IMR-90 (cell line): ENCODE measurements at regions not wholly inside any gene's neighbourhood (a gene's known extent, or its start where the extent isn't known, plus 50 kb on each side); places are given as distances from the start of the nearest gene placed in this dataset.

Source experiments
- ATAC-seq: fragments of 200-7000 bp; cut with Tn5 transposase; 2 replicates; pipeline ENCODE4 v1.9.1; 2020; ENCODE audit warnings: low read depth, mild to moderate bottlenecking, moderate library complexity
- BruUV-seq: library from RNA; stranded (reverse); fragments of 400-500 nt; replicated peaks from 2 replicates; lab custom pipeline; 2021; lab: Mats Ljungman, UMichigan
- CTCF ChIA-PET: fragments of 300-600 bp; formaldehyde crosslinking; extraction: SDS; loops from one replicate; lab custom pipeline; 2021; ENCODE audit warnings: antibody characterized with exemption; lab: Yijun Ruan, JAX
- POLR2A ChIA-PET: fragments of 300-600 bp; sonication (Branson Sonifier 250); formaldehyde crosslinking; loops from one replicate; lab custom pipeline; 2022; ENCODE audit warnings: antibody characterized with exemption; ENCODE audit not compliant: unreplicated experiment; lab: Charles Lee
- DNase-seq: peaks from one replicate; pipeline ENCODE4 v3.0.0; 2013
- H2AFZ ChIP-seq: replicated peaks from 2 replicates; pipeline ENCODE3; 2013; ENCODE audit warnings: low read length, mild to moderate bottlenecking; ENCODE audit not compliant: poor library complexity
- H2AK5ac ChIP-seq: 2 replicates; pipeline ENCODE4 v1.6.1; 2013; ENCODE audit warnings: low read depth, low read length, inconsistent platforms
- H2AK9ac ChIP-seq: replicated peaks from 2 replicates; pipeline ENCODE3; 2013; ENCODE audit warnings: mild to moderate bottlenecking, low read depth, low read length, moderate library complexity; ENCODE audit not compliant: poor library complexity
- H2BK120ac ChIP-seq: 2 replicates; pipeline ENCODE4 v1.6.1; 2013; ENCODE audit warnings: low read depth, low read length, inconsistent platforms
- H2BK15ac ChIP-seq: 3 replicates; pipeline ENCODE4 v1.6.1; 2013; ENCODE audit warnings: low read depth, low read length, inconsistent platforms
- H2BK20ac ChIP-seq: 2 replicates; pipeline ENCODE4 v1.6.1; 2013; ENCODE audit warnings: low read depth, mild to moderate bottlenecking, inconsistent platforms, low read length, moderate library complexity
- H2BK5ac ChIP-seq: 2 replicates; pipeline ENCODE4 v1.6.1; 2013; ENCODE audit warnings: mild to moderate bottlenecking, low read depth, low read length, inconsistent platforms; ENCODE audit not compliant: poor library complexity, severe bottlenecking
- H3K14ac ChIP-seq: replicated peaks from 2 replicates; pipeline ENCODE4 v1.6.1; 2013; ENCODE audit warnings: low read depth, low read length, inconsistent platforms
- H3K18ac ChIP-seq: 2 replicates; pipeline ENCODE4 v1.6.1; 2013; ENCODE audit warnings: low read depth, low read length, control low read depth
- H3K23ac ChIP-seq: 2 replicates; pipeline ENCODE4 v1.6.1; 2013; ENCODE audit warnings: low read depth, low read length, inconsistent platforms
- H3K27ac ChIP-seq: 2 replicates; pipeline ENCODE4 v1.5.1; 2013; ENCODE audit warnings: mild to moderate bottlenecking, control low read depth, low read length; ENCODE audit not compliant: insufficient read depth
- H3K27me3 ChIP-seq: 2 replicates; pipeline ENCODE4 v1.6.1; 2013; ENCODE audit warnings: low read length; ENCODE audit not compliant: control insufficient read depth, insufficient read depth
- H3K36me3 ChIP-seq: 2 replicates; pipeline ENCODE4 v1.6.1; 2013; ENCODE audit warnings: low read length, mixed read lengths; ENCODE audit not compliant: control insufficient read depth, insufficient read depth
- H3K4ac ChIP-seq: 2 replicates; pipeline ENCODE4 v1.6.1; 2013; ENCODE audit warnings: low read depth, low read length, inconsistent platforms
- H3K4me1 ChIP-seq: 2 replicates; pipeline ENCODE4 v1.6.1; 2013; ENCODE audit warnings: low read length, mixed read lengths; ENCODE audit not compliant: control insufficient read depth, insufficient read depth
- H3K4me2 ChIP-seq: 2 replicates; pipeline ENCODE4 v1.6.1; 2013; ENCODE audit warnings: low read depth, mild to moderate bottlenecking, control low read depth, low read length, moderate library complexity
- H3K4me3 ChIP-seq: 2 replicates; pipeline ENCODE4 v1.5.1; 2013; ENCODE audit warnings: low read depth, mild to moderate bottlenecking, control low read depth, low read length, moderate library complexity; ENCODE audit not compliant: insufficient read depth
- H3K56ac ChIP-seq: 2 replicates; pipeline ENCODE4 v1.6.1; 2013; ENCODE audit warnings: low read length, inconsistent platforms; ENCODE audit not compliant: insufficient read depth; ENCODE audit errors: extremely low read depth
- H3K79me1 ChIP-seq, 2 experiments: 2 replicates each; pipeline ENCODE4 v1.6.1; 2013; ENCODE audit warnings: low read length in 2 of 2, inconsistent platforms in 1 of 2, low read depth in 1 of 2
- H3K9ac ChIP-seq: 2 replicates; pipeline ENCODE4 v1.6.1; 2013; ENCODE audit warnings: low read depth, low read length, control low read depth
- H3K9me1 ChIP-seq: 2 replicates; pipeline ENCODE4 v1.6.1; 2013; ENCODE audit warnings: low read length, inconsistent platforms; ENCODE audit not compliant: insufficient read depth
- H3K9me3 ChIP-seq: 2 replicates; pipeline ENCODE4 v1.6.1; 2013; ENCODE audit warnings: low read length; ENCODE audit not compliant: control insufficient read depth, insufficient read depth
- H4K20me1 ChIP-seq: 2 replicates; pipeline ENCODE4 v1.6.1; 2013; ENCODE audit warnings: low read length, inconsistent platforms; ENCODE audit not compliant: insufficient read depth
- H4K5ac ChIP-seq: 2 replicates; pipeline ENCODE4 v1.6.1; 2013; ENCODE audit warnings: mild to moderate bottlenecking, low read depth, low read length, control low read depth
- H4K8ac ChIP-seq, 2 experiments: 2 replicates each; pipeline ENCODE4 v1.6.1; 2013; ENCODE audit warnings: low read depth in 2 of 2, low read length in 2 of 2, control low read depth in 1 of 2, inconsistent platforms in 1 of 2
- H4K91ac ChIP-seq: 2 replicates; pipeline ENCODE4 v1.6.1; 2013; ENCODE audit warnings: low read depth, low read length, inconsistent platforms; ENCODE audit not compliant: insufficient read depth
- BHLHE40 ChIP-seq: fragments of 150-350 bp; IDR thresholded peaks from 2 replicates; pipeline ENCODE4 v1.6.1; 2016; ENCODE audit warnings: mild to moderate bottlenecking, low read depth, low read length
- CEBPB ChIP-seq: IDR thresholded peaks from 2 replicates; pipeline ENCODE4 v1.6.1; 2012; ENCODE audit warnings: low read depth, low read length, improper control_type of control experiment
- CHD1 ChIP-seq: IDR thresholded peaks from 2 replicates; pipeline ENCODE4 v1.6.1; 2012; ENCODE audit warnings: low read depth, low read length, improper control_type of control experiment
- CTCF ChIP-seq: conservative IDR thresholded peaks from 2 replicates; pipeline ENCODE4 v1.5.1; 2012; ENCODE audit warnings: mild to moderate bottlenecking, low read depth, low read length, improper control_type of control experiment
- ELK1 ChIP-seq: fragments of 150-350 bp; IDR thresholded peaks from 2 replicates; pipeline ENCODE4 v1.6.1; 2016; ENCODE audit warnings: low read depth, mild to moderate bottlenecking, low read length, moderate library complexity, borderline replicate concordance
- FOS ChIP-seq: fragments of 150-350 bp; IDR thresholded peaks from 2 replicates; pipeline ENCODE4 v1.6.1; 2016; ENCODE audit warnings: low read depth, low read length
- MAFK ChIP-seq: IDR thresholded peaks from 2 replicates; pipeline ENCODE4 v1.6.1; 2012; ENCODE audit warnings: low read depth, low read length, improper control_type of control experiment
- MAZ ChIP-seq: IDR thresholded peaks from 2 replicates; pipeline ENCODE4 v1.6.1; 2012; ENCODE audit warnings: low read depth, mild to moderate bottlenecking, low read length, improper control_type of control experiment, moderate library complexity, borderline replicate concordance
- MXI1 ChIP-seq: IDR thresholded peaks from 2 replicates; pipeline ENCODE4 v1.6.1; 2012; ENCODE audit warnings: low read depth, mild to moderate bottlenecking, low read length, moderate library complexity, borderline replicate concordance
- NFE2L2 ChIP-seq: fragments of 150-350 bp; IDR thresholded peaks from 2 replicates; pipeline ENCODE4 v1.6.1; 2016; ENCODE audit warnings: low read depth, mild to moderate bottlenecking, low read length
- POLR2A ChIP-seq: IDR thresholded peaks from 2 replicates; pipeline ENCODE4 v1.6.1; 2012; ENCODE audit warnings: mild to moderate bottlenecking, low read depth, low read length
- RAD21 ChIP-seq: IDR thresholded peaks from 2 replicates; pipeline ENCODE4 v1.6.1; 2012; ENCODE audit warnings: low read length, improper control_type of control experiment
- RCOR1 ChIP-seq: IDR thresholded peaks from 2 replicates; pipeline ENCODE4 v1.6.1; 2012; ENCODE audit warnings: mild to moderate bottlenecking, low read length, improper control_type of control experiment; ENCODE audit not compliant: insufficient replicate concordance
- RFX5 ChIP-seq: IDR thresholded peaks from 2 replicates; pipeline ENCODE4 v1.8.0; 2012; ENCODE audit warnings: low read depth, mild to moderate bottlenecking, low read length, moderate library complexity
- SMC3 ChIP-seq: fragments of 150-350 bp; IDR thresholded peaks from 2 replicates; pipeline ENCODE4 v1.6.1; 2016; ENCODE audit warnings: low read depth, mild to moderate bottlenecking, antibody characterized with exemption, low read length, moderate library complexity
- USF2 ChIP-seq: fragments of 150-350 bp; IDR thresholded peaks from 2 replicates; pipeline ENCODE4 v1.6.1; 2017; ENCODE audit warnings: mild to moderate bottlenecking, antibody characterized with exemption, low read length, low read depth
- WGBS, 2 experiments: methylation state at CpG; one replicate each; pipeline versions ENCODE4 v1.1.5 to v1.1.7; 2013; ENCODE audit warnings: missing lambda C conversion rate in 2 of 2; ENCODE audit not compliant: insufficient read length in 1 of 2; ENCODE audit errors: extremely low coverage in 2 of 2; 5-methylcytosine and 5-hydroxymethylcytosine counted together
- dilution Hi-C: fragments of 300-500 bp; cut with HindIII; formaldehyde crosslinking; loops from one replicate; pipeline ENCODE4 v1.14.3; 2018; ENCODE audit warnings: low sequenced_read_pairs; ENCODE audit not compliant: unreplicated experiment
- in situ Hi-C: fragments of 300-500 bp; cut with MboI; formaldehyde crosslinking; loops from 3 replicates; pipeline ENCODE4 v1.14.3; 2019; ENCODE audit warnings: low sequenced_read_pairs, inconsistent platforms, mixed read lengths
- intact Hi-C: fragments of 100-400 bp; cut with micrococcal nuclease; formaldehyde crosslinking; loops from 2 replicates; pipeline ENCODE4 v1.10.0; 2022

- Histone ChIP-seq H3K27ac (no peak overlapping the region), H3K14ac (no peak overlapping the region), H3K4ac (no peak overlapping the region), H4K5ac (no peak overlapping the region), H3K79me1 (no peaks in the 10 kb centered on the region), H2BK15ac (no peak overlapping the region), H2AK9ac (no peak overlapping the region), H4K91ac (no peak overlapping the region), H3K27me3 (no peaks in the 10 kb centered on the region), H2BK20ac (no peak overlapping the region), H4K20me1 (no peaks in the 10 kb centered on the region), H3K18ac (no peak overlapping the region), H2AFZ (no peak overlapping the region), H3K23ac (no peak overlapping the region), H4K8ac (no peak overlapping the region), H2BK120ac (no peak overlapping the region), H2AK5ac (no peak overlapping the region), H3K9ac (no peak overlapping the region), H3K9me3 (no peaks in the 10 kb centered on the region), H3K4me3 (no peak overlapping the region), H3K4me2 (no peak overlapping the region), H3K36me3 (no peaks in the 10 kb centered on the region), H3K56ac (no peak overlapping the region), H3K4me1 (no peaks in the 10 kb centered on the region), H3K9me1 (no peaks in the 10 kb centered on the region), H2BK5ac (no peak overlapping the region)
- in situ Hi-C loops (no loop called here), intact Hi-C loops (no loop called here), dilution Hi-C loops (no loop called here)
- no peak for DNase-seq
- ATAC-seq: no peak
- TF ChIP-seq POLR2A (no peak), RAD21 (no peak), CEBPB (no peak), RFX5 (no peak), CHD1 (no peak), RCOR1 (no peak), BHLHE40 (no peak), SMC3 (no peak), ELK1 (no peak), MXI1 (no peak), FOS (no peak), MAFK (no peak), CTCF (no peak), MAZ (no peak), USF2 (no peak), NFE2L2 (no peak)
- CTCF ChIA-PET: no interaction called here
- BruUV-seq: no TSS peak
- POLR2A ChIA-PET: no interaction called here
- WGBS, 2 experiments: no CpG with 5 or more reads among the region's 1 CpG
These were observed 610.5 kb upstream of the ZNF385D start for GRCh38 chr3:22361521-22361920.
